Kidney capillary endothelial cell (primary cell): ENCODE measurements at regions not wholly inside any gene's neighbourhood (a gene's known extent, or its start where the extent isn't known, plus 50 kb on each side); places are given as distances from the start of the nearest gene placed in this dataset.
"Not testable (repeated sequence)": the region's sequence is repeated elsewhere in the genome, so short reads cannot be mapped to it uniquely, and the experiment has no call there.

Experiments used
- DNase-seq: peaks from one replicate; pipeline ENCODE4 v3.0.0-alpha.2; 2018; ENCODE audit warnings: low spot score

- DNase-seq, result no peak
These were observed 182.5 kb downstream of the TMEM167A start for GRCh38 chr5:82894716-82895115.

- no peak for DNase-seq
These were observed 188.1 kb downstream of the TMEM167A start for GRCh38 chr5:82889088-82889487.

- DNase-seq, result no peak
These were observed 190.3 kb downstream of the TMEM167A start for GRCh38 chr5:82886911-82887310.

GRCh38 chr5:82885627-82886389, 191.4 kb downstream of the TMEM167A start:
- no peak for DNase-seq

- no peak for DNase-seq
These were observed 192.2 kb downstream of the TMEM167A start for GRCh38 chr5:82884821-82885471.

GRCh38 chr5:82882316-82882715, 194.9 kb downstream of the TMEM167A start:
- no peak for DNase-seq

GRCh38 chr5:82881571-82882174, 195.5 kb downstream of the TMEM167A start:
- DNase-seq, result no peak

GRCh38 chr5:82879089-82879488, 198.1 kb downstream of the TMEM167A start:
- DNase-seq, result no peak

GRCh38 chr5:82873452-82873851, 203.7 kb downstream of the TMEM167A start:
- DNase-seq, result no peak

GRCh38 chr5:82872321-82873288, 204.6 kb downstream of the TMEM167A start:
- not testable (repeated sequence) for DNase-seq

GRCh38 chr5:82865625-82866024, 211.6 kb downstream of the TMEM167A start:
- DNase-seq, result no peak

GRCh38 chr5:82863266-82863665, 213.9 kb downstream of the TMEM167A start:
- no peak for DNase-seq

- DNase-seq, result no peak
These were observed 214.5 kb downstream of the TMEM167A start for GRCh38 chr5:82862711-82863110.

GRCh38 chr5:82862261-82862660, 214.9 kb downstream of the TMEM167A start:
- DNase-seq, result no peak

- no peak for DNase-seq
These were observed 215.5 kb downstream of the TMEM167A start for GRCh38 chr5:82861701-82862100.

- no peak for DNase-seq
These were observed 217.6 kb downstream of the TMEM167A start for GRCh38 chr5:82859451-82860140.

- no peak for DNase-seq
These were observed 218.8 kb downstream of the TMEM167A start for GRCh38 chr5:82858151-82859025.

- no peak for DNase-seq
These were observed 221.2 kb downstream of the TMEM167A start for GRCh38 chr5:82855893-82856550.

- DNase-seq, result no peak
These were observed 222.2 kb downstream of the TMEM167A start for GRCh38 chr5:82854956-82855355.

GRCh38 chr5:82851471-82851870, 225.7 kb downstream of the TMEM167A start:
- DNase-seq, result no peak
